OCI-LY7 (cell line): ENCODE measurements at regions not wholly inside any gene's neighbourhood (a gene's known extent, or its start where the extent isn't known, plus 50 kb on each side); places are given as distances from the start of the nearest gene placed in this dataset.

Source experiments
- BruUV-seq: library from RNA; stranded (reverse); fragments of 400-500 nt; replicated peaks from 2 replicates; lab custom pipeline; 2021; lab: Mats Ljungman, UMichigan
- CTCF ChIA-PET: fragments of 300-600 bp; sonication (Branson Sonifier 250); formaldehyde crosslinking; loops from one replicate; lab custom pipeline; 2022; ENCODE audit warnings: antibody characterized with exemption; ENCODE audit not compliant: unreplicated experiment; lab: Charles Lee
- POLR2A ChIA-PET: fragments of 300-600 bp; sonication (Branson Sonifier 250); formaldehyde crosslinking; loops from one replicate; lab custom pipeline; 2022; ENCODE audit warnings: antibody characterized with exemption; lab: Charles Lee
- DNase-seq: peaks from one replicate; pipeline ENCODE4 v3.0.0-alpha.2; 2015; ENCODE audit warnings: low spot score
- H2AFZ ChIP-seq: fragments of 200-600 bp; sonication (generic), shearing (Covaris generic); 2 replicates; pipeline ENCODE4 v1.6.1; 2014; ENCODE audit warnings: mild to moderate bottlenecking, antibody characterized with exemption, low read length, moderate library complexity
- H3K27ac ChIP-seq: fragments of 200-600 bp; sonication (generic); 2 replicates; pipeline ENCODE4 v1.5.1; 2014; ENCODE audit warnings: mixed run types, low read depth, mild to moderate bottlenecking, moderate library complexity, low read length, inconsistent platforms; ENCODE audit not compliant: poor library complexity, severe bottlenecking
- H3K36me3 ChIP-seq: fragments of 200-600 bp; sonication (generic); 2 replicates; pipeline ENCODE4 v1.6.1; 2014; ENCODE audit warnings: mild to moderate bottlenecking, antibody characterized with exemption, low read length, moderate library complexity, mixed read lengths; ENCODE audit not compliant: insufficient read depth
- H3K4me1 ChIP-seq: fragments of 200-600 bp; sonication (generic); 2 replicates; pipeline ENCODE4 v1.5.1; 2014; ENCODE audit warnings: mild to moderate bottlenecking, low read length; ENCODE audit not compliant: insufficient read depth, poor library complexity, severe bottlenecking
- H3K4me2 ChIP-seq: fragments of 200-600 bp; sonication (generic); 2 replicates; pipeline ENCODE4 v1.6.1; 2014; ENCODE audit warnings: mild to moderate bottlenecking, low read length
- H3K4me3 ChIP-seq: fragments of 200-600 bp; sonication (generic); 2 replicates; pipeline ENCODE4 v1.5.1; 2014; ENCODE audit warnings: mild to moderate bottlenecking, low read depth, low read length; ENCODE audit not compliant: poor library complexity, severe bottlenecking
- H3K79me2 ChIP-seq: fragments of 200-600 bp; sonication (generic); 2 replicates; pipeline ENCODE4 v1.6.1; 2016; ENCODE audit warnings: low read depth, mild to moderate bottlenecking, low read length, moderate library complexity, mixed read lengths; ENCODE audit not compliant: insufficient read depth
- H3K9me2 ChIP-seq: fragments of 200-600 bp; sonication (generic); 2 replicates; pipeline ENCODE4 v1.6.1; 2016; ENCODE audit warnings: mild to moderate bottlenecking, low read length, mixed read lengths; ENCODE audit not compliant: insufficient read depth
- H3K9me3 ChIP-seq: fragments of 200-600 bp; sonication (generic); 2 replicates; pipeline ENCODE4 v1.6.1; 2014; ENCODE audit warnings: mild to moderate bottlenecking, mixed run types, low read length, mixed read lengths
- H4K20me1 ChIP-seq: fragments of 200-600 bp; sonication (generic); 2 replicates; pipeline ENCODE4 v1.6.1; 2014; ENCODE audit warnings: mild to moderate bottlenecking, antibody characterized with exemption, low read length, moderate library complexity, mixed read lengths; ENCODE audit not compliant: insufficient read depth
- CTCF ChIP-seq: fragments of 200-600 bp; sonication (generic); conservative IDR thresholded peaks from 2 replicates; pipeline ENCODE4 v1.5.1; 2014; ENCODE audit warnings: mild to moderate bottlenecking, antibody characterized with exemption, low read length, moderate library complexity, mixed read lengths
- EZH2phosphoT487 ChIP-seq: fragments of 200-600 bp; sonication (generic); IDR thresholded peaks from 2 replicates; pipeline ENCODE4 v1.6.1; 2018; ENCODE audit warnings: low read depth, borderline replicate concordance, mild to moderate bottlenecking, mixed run types, antibody characterized with exemption, low read length, moderate library complexity, mixed read lengths
- intact Hi-C: fragments of 100-400 bp; cut with micrococcal nuclease; formaldehyde crosslinking; loops from one replicate; pipeline ENCODE4 v1.10.0; 2022; ENCODE audit not compliant: unreplicated experiment

- Histone ChIP-seq H3K79me2 (no peaks in the 10 kb centered on the region), H3K4me3 (no peak overlapping the region), H2AFZ (no peak overlapping the region), H3K36me3 (no peaks in the 10 kb centered on the region), H3K4me2 (no peak overlapping the region), H3K27ac (no peak overlapping the region), H3K9me2 (no peaks in the 10 kb centered on the region), H3K4me1 (no peaks in the 10 kb centered on the region), H3K9me3 (no peaks in the 10 kb centered on the region), H4K20me1 (no peaks in the 10 kb centered on the region)
- intact Hi-C loops = loop anchor here (10.0 kb wide), 1 partner anchor 59 kb away; no protein-coding TSS in a partner anchor
- DNase-seq = no peak
- CTCF ChIA-PET = no interaction called here
- BruUV-seq = no TSS peak
- POLR2A ChIA-PET = no interaction called here
- TF ChIP-seq CTCF (no peak), EZH2phosphoT487 (no peak)
Measured at GRCh38 chr16:35735403-35736251, 2276.2 kb downstream of the TP53TG3F start.

GRCh38 chr16:35736546-35736945 is 2277.1 kb downstream of the TP53TG3F start:
- intact Hi-C loops = loop anchor here (10.0 kb wide), 1 partner anchor 58 kb away; no protein-coding TSS in a partner anchor

More at GRCh38 chr16:35736546-35736945, 2277.1 kb downstream of the TP53TG3F start:
- H3K4me1 ChIP-seq = no peaks in the 10 kb centered on the region
- ChIA-PET POLR2A (no interaction called here), CTCF (no interaction called here)
- no TSS peak for BruUV-seq
- no peaks in the 10 kb centered on the region for H3K79me2 ChIP-seq
- no peak for DNase-seq
- H3K36me3 ChIP-seq = no peaks in the 10 kb centered on the region
- H3K4me2 ChIP-seq = no peak overlapping the region
- no peaks in the 10 kb centered on the region for H4K20me1 ChIP-seq
- H2AFZ ChIP-seq = no peak overlapping the region
- no peak overlapping the region for H3K4me3 ChIP-seq
- TF ChIP-seq EZH2phosphoT487 (no peak), CTCF (no peak)
- H3K27ac ChIP-seq = no peak overlapping the region
- H3K9me3 ChIP-seq = no peaks in the 10 kb centered on the region
- H3K9me2 ChIP-seq = no peaks in the 10 kb centered on the region
